PFSK-1 (cell line): ENCODE measurements at regions not wholly inside any gene's neighbourhood (a gene's known extent, or its start where the extent isn't known, plus 50 kb on each side); places are given as distances from the start of the nearest gene placed in this dataset.

ENCODE experiments used
- FOXP2 ChIP-seq: optimal IDR thresholded peaks from 2 replicates; pipeline ENCODE3; 2011; ENCODE audit warnings: borderline replicate concordance, control low read depth, inconsistent platforms; ENCODE audit not compliant: insufficient read depth; ENCODE audit errors: extremely low read length, extremely low read depth
- POLR2AphosphoS5 ChIP-seq: IDR thresholded peaks from 2 replicates; pipeline ENCODE4 v1.6.1; 2012; ENCODE audit warnings: low read depth, mild to moderate bottlenecking, control low read depth, low read length, moderate library complexity
- SIN3A ChIP-seq: IDR thresholded peaks from 2 replicates; pipeline ENCODE4 v1.6.1; 2012; ENCODE audit warnings: mild to moderate bottlenecking, low read length, moderate library complexity, borderline replicate concordance; ENCODE audit not compliant: insufficient read depth

DNA sequence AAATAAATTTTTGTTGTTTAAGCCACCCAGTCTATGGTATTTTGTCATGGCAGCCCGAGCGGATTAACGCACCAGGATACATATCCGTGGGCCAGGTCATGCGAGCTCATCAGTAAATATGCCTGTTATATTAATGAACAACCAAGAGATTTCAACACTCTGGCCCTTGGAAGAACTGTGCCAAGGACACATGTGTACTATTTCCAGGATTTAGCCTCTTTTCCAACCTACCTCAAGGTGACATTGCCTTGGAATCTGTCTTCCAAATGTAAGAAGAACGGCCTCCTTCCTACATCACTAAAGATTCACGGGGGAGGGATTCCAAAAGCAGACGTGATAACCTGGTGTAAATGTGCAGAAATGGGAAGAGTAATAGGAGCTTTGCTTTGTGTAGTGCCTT lies 72.8 kb upstream of the DYNLRB2 start:
- TF ChIP-seq SIN3A (no peak), POLR2AphosphoS5 (no peak), FOXP2 (no peak)
